H9 (cell line): ENCODE measurements at regions not wholly inside any gene's neighbourhood (a gene's known extent, or its start where the extent isn't known, plus 50 kb on each side); places are given as distances from the start of the nearest gene placed in this dataset.

Source experiments
- DNase-seq: peaks from one replicate; pipeline ENCODE4 v3.0.0-alpha.2; 2017
- H2AFZ ChIP-seq: one replicate; pipeline ENCODE4 v1.6.1; 2013; ENCODE audit warnings: mild to moderate bottlenecking, low read length, control low read depth, moderate library complexity
- H2AK5ac ChIP-seq: 2 replicates; pipeline ENCODE4 v1.6.1; 2013; ENCODE audit warnings: low read length, control low read depth, mixed read lengths; ENCODE audit not compliant: insufficient read length
- H2BK120ac ChIP-seq: one replicate; pipeline ENCODE4 v1.6.1; 2013; ENCODE audit warnings: low read depth, mild to moderate bottlenecking, low read length, control low read depth, inconsistent platforms; ENCODE audit not compliant: poor library complexity, severe bottlenecking
- H2BK12ac ChIP-seq: 2 replicates; pipeline ENCODE4 v1.6.1; 2013; ENCODE audit warnings: low read length, control low read depth, mixed read lengths, low read depth; ENCODE audit not compliant: insufficient read length
- H2BK15ac ChIP-seq: 2 replicates; pipeline ENCODE4 v1.6.1; 2013; ENCODE audit warnings: low read depth, low read length, control low read depth
- H2BK20ac ChIP-seq: one replicate; pipeline ENCODE4 v1.6.1; 2013; ENCODE audit warnings: low read depth, mild to moderate bottlenecking, low read length, control low read depth, inconsistent platforms; ENCODE audit not compliant: poor library complexity, severe bottlenecking
- H2BK5ac ChIP-seq: 2 replicates; pipeline ENCODE4 v1.6.1; 2013; ENCODE audit warnings: low read length, control low read depth, mixed read lengths; ENCODE audit not compliant: insufficient read length
- H3K14ac ChIP-seq: 2 replicates; pipeline ENCODE4 v1.6.1; 2013; ENCODE audit warnings: low read length, control low read depth; ENCODE audit not compliant: insufficient read depth
- H3K18ac ChIP-seq: 2 replicates; pipeline ENCODE4 v1.6.1; 2013; ENCODE audit warnings: low read depth, mild to moderate bottlenecking, mixed read lengths, low read length, control low read depth; ENCODE audit not compliant: insufficient read length
- H3K23ac ChIP-seq: 2 replicates; pipeline ENCODE4 v1.6.1; 2013; ENCODE audit warnings: low read length, control low read depth, mixed read lengths, low read depth; ENCODE audit not compliant: insufficient read length
- H3K23me2 ChIP-seq: 2 replicates; pipeline ENCODE4 v1.6.1; 2013; ENCODE audit warnings: low read depth, mild to moderate bottlenecking, mixed read lengths, low read length, control low read depth; ENCODE audit not compliant: insufficient read length, poor library complexity, severe bottlenecking
- H3K27ac ChIP-seq: 2 replicates; pipeline ENCODE4 v1.5.1; 2013; ENCODE audit warnings: low read length, control low read depth, mixed read lengths, low read depth; ENCODE audit not compliant: insufficient read length
- H3K27me3 ChIP-seq: 2 replicates; pipeline ENCODE4 v1.6.1; 2013; ENCODE audit warnings: low read length, control low read depth, inconsistent platforms; ENCODE audit not compliant: insufficient read depth
- H3K4ac ChIP-seq: 2 replicates; pipeline ENCODE4 v1.6.1; 2013; ENCODE audit warnings: low read depth, mild to moderate bottlenecking, control low read depth, inconsistent platforms, low read length, moderate library complexity
- H3K4me1 ChIP-seq: 2 replicates; pipeline ENCODE4 v1.6.1; 2013; ENCODE audit warnings: low read length, control low read depth, inconsistent platforms; ENCODE audit not compliant: insufficient read depth
- H3K4me2 ChIP-seq: 2 replicates; pipeline ENCODE4 v1.6.1; 2013; ENCODE audit warnings: low read length, control low read depth, mixed read lengths; ENCODE audit not compliant: insufficient read length, insufficient read depth
- H3K56ac ChIP-seq: 2 replicates; pipeline ENCODE4 v1.6.1; 2013; ENCODE audit warnings: low read depth, mild to moderate bottlenecking, mixed read lengths, low read length, control low read depth; ENCODE audit not compliant: insufficient read length
- H3K79me1 ChIP-seq: 2 replicates; pipeline ENCODE4 v1.6.1; 2013; ENCODE audit warnings: low read depth, mild to moderate bottlenecking, moderate library complexity, low read length, control low read depth, inconsistent platforms; ENCODE audit not compliant: insufficient read depth, poor library complexity, severe bottlenecking
- H3K79me2 ChIP-seq: 2 replicates; pipeline ENCODE4 v1.6.1; 2013; ENCODE audit warnings: low read length, control low read depth, inconsistent platforms; ENCODE audit not compliant: insufficient read depth
- H3K9ac ChIP-seq: 2 replicates; pipeline ENCODE4 v1.6.1; 2013; ENCODE audit warnings: low read length, control low read depth, mixed read lengths; ENCODE audit not compliant: insufficient read length; ENCODE audit errors: extremely low read depth
- H3K9me3 ChIP-seq: one replicate; pipeline ENCODE4 v1.6.1; 2013; ENCODE audit warnings: low read depth, low read length, inconsistent platforms; ENCODE audit not compliant: control insufficient read depth
- H3T11ph ChIP-seq: one replicate; pipeline ENCODE4 v1.6.1; 2013; ENCODE audit warnings: mild to moderate bottlenecking, low read length, control low read depth, inconsistent platforms
- H4K20me1 ChIP-seq: one replicate; pipeline ENCODE4 v1.6.1; 2013; ENCODE audit not compliant: control insufficient read depth, insufficient read length, insufficient read depth
- H4K5ac ChIP-seq: 2 replicates; pipeline ENCODE4 v1.6.1; 2013; ENCODE audit warnings: low read depth, mild to moderate bottlenecking, mixed read lengths, low read length, control low read depth; ENCODE audit not compliant: insufficient read length
- H4K8ac ChIP-seq: replicated peaks from 2 replicates; pipeline ENCODE4 v1.6.1; 2013; ENCODE audit warnings: low read length, control low read depth, mixed read lengths, low read depth; ENCODE audit not compliant: insufficient read length
- H4K91ac ChIP-seq: 2 replicates; pipeline ENCODE4 v1.6.1; 2013; ENCODE audit warnings: low read depth, mild to moderate bottlenecking, moderate library complexity, mixed read lengths, low read length, control low read depth; ENCODE audit not compliant: insufficient read length
- H3K27ac Mint-ChIP-seq, 3 experiments: 2 replicates in 2 of 3; 3 replicates in 1 of 3; pipeline ENCODE4 v1.8.0; 2020 to 2021; ENCODE audit warnings: mixed read lengths in 3 of 3, mild to moderate bottlenecking in 1 of 3, moderate library complexity in 1 of 3
- H3K27me3 Mint-ChIP-seq: 2 replicates; pipeline ENCODE4 v1.8.0; 2021; ENCODE audit warnings: low read depth, mild to moderate bottlenecking, moderate library complexity, mixed read lengths
- H3K36me3 Mint-ChIP-seq, 3 experiments: 2 replicates in 2 of 3; 3 replicates in 1 of 3; pipeline ENCODE4 v1.8.0; 2020 to 2021; ENCODE audit warnings: low read depth in 3 of 3, mixed read lengths in 3 of 3; ENCODE audit not compliant: insufficient read depth in 1 of 3
- H3K4me1 Mint-ChIP-seq, 2 experiments: 2 replicates each; pipeline ENCODE4 v1.8.0; 2020; ENCODE audit warnings: mixed read lengths in 2 of 2
- H3K4me3 Mint-ChIP-seq, 2 experiments: 2 replicates in 1 of 2; 3 replicates in 1 of 2; pipeline ENCODE4 v1.8.0; 2020 to 2021; ENCODE audit warnings: mild to moderate bottlenecking in 2 of 2, mixed read lengths in 2 of 2, moderate library complexity in 1 of 2
- H3K9me3 Mint-ChIP-seq, 2 experiments: 2 replicates in 1 of 2; 3 replicates in 1 of 2; pipeline ENCODE4 v1.8.0; 2020; ENCODE audit warnings: mild to moderate bottlenecking in 2 of 2, mixed read lengths in 2 of 2, moderate library complexity in 1 of 2
- CTCF ChIP-seq: fragments of 200-600 bp; sonication (generic); conservative IDR thresholded peaks from 3 replicates; pipeline ENCODE4 v1.8.0; 2021; ENCODE audit warnings: antibody characterized with exemption, mild to moderate bottlenecking
- WGBS: extraction: QIAGEN DNeasy Blood & Tissue Kit; methylation state at CpG from one replicate; pipeline ENCODE4 v1.1.7; 2013; ENCODE audit warnings: missing lambda C conversion rate, low lambda C conversion rate, mixed read lengths; ENCODE audit not compliant: insufficient read length; ENCODE audit errors: extremely low coverage; 5-methylcytosine and 5-hydroxymethylcytosine counted together

GRCh38 chr4:175470131-175470530, 341.9 kb downstream of the GPM6A start:
- no peak overlapping the region for H2BK20ac ChIP-seq
- H4K91ac ChIP-seq = no peak overlapping the region
- no peak overlapping the region for H4K5ac ChIP-seq
- H3T11ph ChIP-seq = no peak overlapping the region
- H3K56ac ChIP-seq = no peak overlapping the region
- no peaks in the 10 kb centered on the region for H3K27me3 Mint-ChIP-seq
- no peaks in the 10 kb centered on the region for H3K9me3 ChIP-seq
- H2BK5ac ChIP-seq = no peak overlapping the region
- peaks cover 19 to 33% of the 10 kb centered on the region in 2 experiments for H3K9me3 Mint-ChIP-seq
- no peak for TF ChIP-seq CTCF
- no peak overlapping the region for H3K23ac ChIP-seq
- H3K36me3 Mint-ChIP-seq = peaks cover 5 to 31% (median 11%) of the 10 kb centered on the region in 3 experiments
- H3K4ac ChIP-seq = no peak overlapping the region
- DNase-seq = no peak
- H3K27ac ChIP-seq = no peak overlapping the region
- H3K18ac ChIP-seq = no peak overlapping the region
- no peak overlapping the region for H2BK12ac ChIP-seq
- H2BK120ac ChIP-seq = no peak overlapping the region
- no peaks in the 10 kb centered on the region for H3K27me3 ChIP-seq
- H3K4me1 ChIP-seq = no peaks in the 10 kb centered on the region
- no peaks in the 10 kb centered on the region for H3K79me1 ChIP-seq
- no peak overlapping the region for H2BK15ac ChIP-seq
- no peak overlapping the region for H3K14ac ChIP-seq
- no peaks in the 10 kb centered on the region for H4K20me1 ChIP-seq
- no peak overlapping the region for H3K4me2 ChIP-seq
- H3K9ac ChIP-seq = no peak overlapping the region
- H3K79me2 ChIP-seq = no peaks in the 10 kb centered on the region
- no peak overlapping the region for H2AK5ac ChIP-seq
- H3K4me1 Mint-ChIP-seq = no peaks in the 10 kb centered on the region
- no peaks in the 10 kb centered on the region for H3K23me2 ChIP-seq
- no peak overlapping the region for H3K4me3 Mint-ChIP-seq
- H2AFZ ChIP-seq = no peak overlapping the region
- H4K8ac ChIP-seq = no peak overlapping the region
- H3K27ac Mint-ChIP-seq = no peak overlapping the region
- no CpG with 5 or more reads among the region's 1 CpG for WGBS
